WTC11 (cell line): ENCODE measurements at regions not wholly inside any gene's neighbourhood (a gene's known extent, or its start where the extent isn't known, plus 50 kb on each side); places are given as distances from the start of the nearest gene placed in this dataset.

Source experiments
- ATAC-seq: fragments of 200-7000 bp; cut with Tn5 transposase; 2 replicates; pipeline ENCODE4 v1.10.0; 2021; ENCODE audit warnings: mild to moderate bottlenecking, moderate library complexity
- CTCF ChIA-PET: fragments of 300-600 bp; sonication (Branson Sonifier 250); formaldehyde crosslinking; loops from one replicate; lab custom pipeline; 2021; ENCODE audit warnings: antibody characterized with exemption; lab: Charles Lee
- POLR2A ChIA-PET: fragments of 350-600 bp; sonication (Branson Sonifier 250); formaldehyde crosslinking; loops from one replicate; lab custom pipeline; 2021; ENCODE audit warnings: antibody characterized with exemption; lab: Charles Lee
- DNase-seq: peaks from one replicate; pipeline ENCODE4 v3.0.0; 2021; ENCODE audit warnings: low spot score
- H3K27ac Mint-ChIP-seq: 2 replicates; pipeline ENCODE4 v1.8.0; 2021; ENCODE audit warnings: mixed read lengths
- H3K27me3 Mint-ChIP-seq: 2 replicates; pipeline ENCODE4 v1.8.0; 2021; ENCODE audit warnings: low read depth, mild to moderate bottlenecking, moderate library complexity, mixed read lengths
- H3K36me3 Mint-ChIP-seq: 2 replicates; pipeline ENCODE4 v1.8.0; 2021; ENCODE audit warnings: mixed read lengths
- H3K4me1 Mint-ChIP-seq: 2 replicates; pipeline ENCODE4 v1.8.0; 2022; ENCODE audit warnings: mixed read lengths
- H3K4me3 Mint-ChIP-seq: 2 replicates; pipeline ENCODE4 v1.8.0; 2021; ENCODE audit warnings: mild to moderate bottlenecking, moderate library complexity, mixed read lengths
- H3K9me3 Mint-ChIP-seq: 2 replicates; pipeline ENCODE4 v1.8.0; 2021; ENCODE audit warnings: mixed read lengths
- ATF3 ChIP-seq: sonication (generic); formaldehyde crosslinking; conservative IDR thresholded peaks from 2 replicates; pipeline ENCODE4 v1.8.1; 2022; ENCODE audit warnings: mild to moderate bottlenecking, missing genetic modification reagents
- ATF6 ChIP-seq: sonication (generic); formaldehyde crosslinking; IDR thresholded peaks from 2 replicates; pipeline ENCODE4 v1.8.1; 2023; ENCODE audit warnings: mild to moderate bottlenecking, missing genetic modification reagents
- CTCF ChIP-seq: fragments of 200-600 bp; IDR thresholded peaks from 2 replicates; pipeline ENCODE4 v1.8.0; 2022; ENCODE audit warnings: antibody characterized with exemption
- ELF4 ChIP-seq: sonication (generic); formaldehyde crosslinking; IDR thresholded peaks from 2 replicates; pipeline ENCODE4 v1.8.1; 2022; ENCODE audit warnings: low read depth, mild to moderate bottlenecking, moderate library complexity, missing genetic modification reagents
- ERG ChIP-seq: fragments of 250-450 bp; sonication (Bioruptor Pico); IDR thresholded peaks from 2 replicates; pipeline ENCODE4 v1.8.0; 2021; ENCODE audit warnings: mild to moderate bottlenecking
- FOXP1 ChIP-seq: sonication (generic); formaldehyde crosslinking; IDR thresholded peaks from 2 replicates; pipeline ENCODE4 v1.8.0; 2022; ENCODE audit warnings: missing genetic modification reagents, mild to moderate bottlenecking, moderate library complexity, borderline replicate concordance
- HMGA2 ChIP-seq: fragments of 250-450 bp; sonication (Bioruptor Pico); IDR thresholded peaks from 2 replicates; pipeline ENCODE4 v1.4.0; 2021; ENCODE audit warnings: mild to moderate bottlenecking, moderate library complexity
- IRF2 ChIP-seq: sonication (generic); formaldehyde crosslinking; IDR thresholded peaks from 2 replicates; pipeline ENCODE4 v1.8.0; 2022; ENCODE audit warnings: low read depth, missing genetic modification reagents, borderline replicate concordance
- MAX ChIP-seq: sonication (generic); formaldehyde crosslinking; IDR thresholded peaks from 2 replicates; pipeline ENCODE4 v1.8.0; 2022; ENCODE audit warnings: mild to moderate bottlenecking, missing genetic modification reagents
- NFATC4 ChIP-seq: fragments of 250-450 bp; sonication (Bioruptor Pico); IDR thresholded peaks from 2 replicates; pipeline ENCODE4 v1.9.0; 2021; ENCODE audit warnings: mild to moderate bottlenecking
- NFYB ChIP-seq: sonication (generic); formaldehyde crosslinking; conservative IDR thresholded peaks from 2 replicates; pipeline ENCODE4 v1.8.0; 2022; ENCODE audit warnings: low read depth, missing genetic modification reagents
- OVOL2 ChIP-seq: fragments of 250-450 bp; sonication (Bioruptor Pico); IDR thresholded peaks from 2 replicates; pipeline ENCODE4 v1.9.0; 2021; ENCODE audit warnings: mild to moderate bottlenecking, borderline replicate concordance
- PRDM15 ChIP-seq: sonication (generic); formaldehyde crosslinking; IDR thresholded peaks from 2 replicates; pipeline ENCODE4 v1.8.0; 2022; ENCODE audit warnings: missing genetic modification reagents
- PREB ChIP-seq: sonication (generic); formaldehyde crosslinking; IDR thresholded peaks from 2 replicates; pipeline ENCODE4 v1.8.1; 2022; ENCODE audit warnings: mild to moderate bottlenecking, missing genetic modification reagents, moderate library complexity, borderline replicate concordance
- USF2 ChIP-seq: sonication (generic); formaldehyde crosslinking; IDR thresholded peaks from 2 replicates; pipeline ENCODE4 v1.8.1; 2023; ENCODE audit warnings: mild to moderate bottlenecking, missing genetic modification reagents, moderate library complexity
- ZNF396 ChIP-seq: fragments of 250-450 bp; sonication (Bioruptor Pico); IDR thresholded peaks from 2 replicates; pipeline ENCODE4 v1.8.0; 2021; ENCODE audit warnings: mild to moderate bottlenecking, moderate library complexity, borderline replicate concordance
- ZNF423 ChIP-seq: fragments of 250-450 bp; sonication (Bioruptor Pico); IDR thresholded peaks from 2 replicates; pipeline ENCODE4 v2.1.2; 2022; ENCODE audit warnings: mild to moderate bottlenecking, moderate library complexity
- ZNF425 ChIP-seq: fragments of 250-450 bp; sonication (Bioruptor Pico); conservative IDR thresholded peaks from 2 replicates; pipeline ENCODE4 v1.9.0; 2021; ENCODE audit warnings: mild to moderate bottlenecking

GRCh38 chr10:128465697-128466096 is 339.5 kb upstream of the MKI67 start:
- H3K27ac Mint-ChIP-seq: no peak overlapping the region
- DNase-seq: no peak
- H3K4me3 Mint-ChIP-seq: no peak overlapping the region
- ATAC-seq: no peak
- H3K9me3 Mint-ChIP-seq: peaks cover 11% of the 10 kb centered on the region
- H3K36me3 Mint-ChIP-seq: no peaks in the 10 kb centered on the region
- peaks cover 14% of the 10 kb centered on the region for H3K4me1 Mint-ChIP-seq
- H3K27me3 Mint-ChIP-seq: peaks cover 2% of the 10 kb centered on the region; the same call in 1 of the 2 replicates
- ChIA-PET CTCF (no interaction called here), POLR2A (no interaction called here)
- no peak for TF ChIP-seq PREB (CRISPR knock-in tag)
- TF ChIP-seq MAX (CRISPR knock-in tag): no peak
- no peak for TF ChIP-seq ATF6 (CRISPR knock-in tag)
- TF ChIP-seq ELF4 (CRISPR knock-in tag): no peak
- no peak for TF ChIP-seq ZNF425 (CRISPR knock-in tag)
- no peak for TF ChIP-seq NFATC4

GRCh38 chr10:128466831-128467371 is 340.7 kb upstream of the MKI67 start:
- H3K27ac Mint-ChIP-seq: no peak overlapping the region
- H3K9me3 Mint-ChIP-seq: peaks cover 11% of the 10 kb centered on the region
- peaks cover 12% of the 10 kb centered on the region for H3K4me1 Mint-ChIP-seq
- POLR2A ChIA-PET: no interaction called here
- no peaks in the 10 kb centered on the region for H3K36me3 Mint-ChIP-seq
- ATAC-seq (no peak), DNase-seq (no peak)
- H3K4me3 Mint-ChIP-seq: no peak overlapping the region
- CTCF ChIA-PET: no interaction called here
- H3K27me3 Mint-ChIP-seq: peaks cover 2% of the 10 kb centered on the region; the same call in 1 of the 2 replicates
- TF ChIP-seq NFYB (CRISPR knock-in tag) (no peak), PRDM15 (CRISPR knock-in tag) (no peak), ZNF423 (no peak), FOXP1 (no peak), USF2 (CRISPR knock-in tag) (no peak), ERG (no peak), ZNF396 (no peak), ATF3 (CRISPR knock-in tag) (no peak), OVOL2 (CRISPR knock-in tag) (no peak), HMGA2 (CRISPR knock-in tag) (no peak), CTCF (no peak), IRF2 (no peak), PREB (CRISPR knock-in tag) (no peak)
